ENCODE measurements at regions not wholly inside any gene's neighbourhood (a gene's known extent, or its start where the extent isn't known, plus 50 kb on each side); places are given as distances from the start of the nearest gene placed in this dataset.
A peak's percentile ranks its signal among the peaks of the same experiment; 100 is the strongest.
"Not testable (repeated sequence)": the region's sequence is repeated elsewhere in the genome, so short reads cannot be mapped to it uniquely, and the experiment has no call there.

DNA sequence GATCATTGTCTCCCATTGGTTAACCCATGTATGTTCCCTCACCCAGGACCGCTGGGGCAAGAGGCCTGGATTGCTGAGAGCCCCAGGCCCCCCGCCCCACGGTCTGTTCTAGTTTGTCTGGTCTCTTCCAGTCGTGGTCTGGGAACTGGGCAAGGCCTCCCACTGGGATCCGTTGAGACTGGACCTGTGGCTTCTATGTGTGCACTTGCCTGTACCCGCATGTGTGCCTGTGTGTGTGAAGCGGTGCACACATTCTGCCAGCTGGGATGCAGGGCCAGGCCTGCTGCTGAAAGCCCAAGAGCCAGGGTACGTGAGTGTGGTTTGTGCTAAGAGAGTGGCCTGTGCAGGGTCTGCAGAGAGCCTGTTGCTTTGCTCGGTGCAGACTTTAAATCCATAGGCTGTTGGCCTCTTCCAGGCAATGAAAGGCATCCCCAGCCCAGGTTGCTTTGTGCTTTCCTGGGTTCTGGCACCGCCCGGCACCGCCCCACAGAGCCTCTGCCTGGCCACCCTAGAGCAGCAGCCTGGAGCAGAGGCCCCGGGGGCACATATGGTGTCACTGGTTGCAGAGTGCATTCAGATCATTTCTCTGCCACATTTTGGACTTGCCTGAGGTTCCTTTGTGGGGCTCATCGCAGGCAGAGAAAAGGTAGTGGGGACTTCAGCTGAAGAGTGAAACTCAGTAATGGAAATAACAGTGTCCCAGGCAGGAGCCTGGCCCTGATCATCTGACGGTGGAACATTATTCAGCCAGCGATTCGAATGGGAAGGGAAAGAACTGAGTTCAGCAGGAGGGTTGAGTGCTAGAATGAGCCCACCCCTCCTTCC lies 215.5 kb downstream of the GLRX3 start:
- DNase-seq (ENCODE audit: low read depth) = no peak

DNA sequence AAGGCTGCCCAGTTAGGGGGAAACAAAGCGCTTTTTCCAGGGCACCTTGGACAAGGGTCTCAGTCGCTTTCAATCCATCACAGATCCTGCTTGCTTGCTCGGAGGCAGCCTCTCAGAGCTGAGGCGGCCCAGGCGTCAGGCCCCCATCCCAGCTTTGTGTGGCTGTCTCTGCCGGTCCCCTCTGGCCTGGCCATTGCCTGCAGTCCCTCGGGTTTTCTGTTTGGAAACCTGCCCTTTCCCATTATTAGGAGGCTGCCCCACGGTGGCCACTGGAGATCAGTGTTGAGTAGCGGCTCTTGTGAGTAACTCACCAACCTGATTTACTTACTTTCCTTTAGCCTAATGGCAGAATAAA lies 216.1 kb downstream of the GLRX3 start:
- no peak for DNase-seq (ENCODE audit: low read depth)

DNA sequence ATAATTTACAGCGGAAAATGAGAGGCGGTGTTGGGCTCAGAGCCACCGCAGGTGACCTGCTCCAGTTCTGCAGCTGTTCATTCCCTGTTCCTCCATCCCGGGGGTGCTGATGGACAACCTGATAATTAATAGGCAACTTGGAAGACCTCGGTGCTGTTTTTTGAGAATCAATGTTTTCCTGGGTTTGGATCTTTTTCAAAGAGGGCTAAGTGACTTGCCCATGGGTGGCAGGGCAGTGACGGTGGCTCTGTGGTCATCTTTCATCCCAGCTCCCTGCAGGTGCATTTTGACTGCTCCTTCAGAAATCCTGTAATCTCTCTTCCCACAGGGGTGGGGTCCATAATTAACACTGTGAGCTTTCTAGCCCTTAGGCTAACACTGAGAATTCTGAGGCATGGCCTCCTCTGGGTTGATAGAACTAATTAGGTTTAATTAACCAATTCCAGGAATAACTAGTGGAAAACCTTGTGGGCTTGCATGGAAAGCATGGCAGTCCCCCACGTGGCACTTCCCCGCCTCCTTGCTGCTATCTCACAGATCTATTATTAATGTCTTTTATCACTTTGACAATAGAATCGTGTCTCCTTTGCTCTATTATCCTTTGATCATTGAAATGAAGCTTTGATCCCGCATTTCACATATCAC lies 217.9 kb downstream of the GLRX3 start:
- no peak for DNase-seq (ENCODE audit: low read depth)

DNA sequence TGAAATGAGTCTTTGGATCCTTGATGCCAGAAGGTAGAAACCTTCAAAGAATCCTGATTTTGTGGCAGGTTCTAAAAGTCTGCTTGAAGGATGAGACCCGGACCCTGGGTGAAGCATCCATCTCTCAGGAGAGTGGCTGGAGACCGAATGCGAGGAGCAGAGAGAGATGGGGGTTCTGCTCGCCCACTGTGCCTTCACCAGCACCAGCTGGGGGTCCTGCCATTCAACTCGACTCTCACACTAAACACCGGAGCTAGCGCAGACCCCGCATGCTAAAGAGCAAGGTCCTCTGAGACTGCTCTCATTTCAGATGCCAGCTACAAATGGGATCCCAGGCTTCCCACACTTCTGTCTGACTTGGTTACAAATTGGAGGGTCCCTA lies 218.4 kb downstream of the GLRX3 start:
- DNase-seq (ENCODE audit: low read depth) = no peak

DNA sequence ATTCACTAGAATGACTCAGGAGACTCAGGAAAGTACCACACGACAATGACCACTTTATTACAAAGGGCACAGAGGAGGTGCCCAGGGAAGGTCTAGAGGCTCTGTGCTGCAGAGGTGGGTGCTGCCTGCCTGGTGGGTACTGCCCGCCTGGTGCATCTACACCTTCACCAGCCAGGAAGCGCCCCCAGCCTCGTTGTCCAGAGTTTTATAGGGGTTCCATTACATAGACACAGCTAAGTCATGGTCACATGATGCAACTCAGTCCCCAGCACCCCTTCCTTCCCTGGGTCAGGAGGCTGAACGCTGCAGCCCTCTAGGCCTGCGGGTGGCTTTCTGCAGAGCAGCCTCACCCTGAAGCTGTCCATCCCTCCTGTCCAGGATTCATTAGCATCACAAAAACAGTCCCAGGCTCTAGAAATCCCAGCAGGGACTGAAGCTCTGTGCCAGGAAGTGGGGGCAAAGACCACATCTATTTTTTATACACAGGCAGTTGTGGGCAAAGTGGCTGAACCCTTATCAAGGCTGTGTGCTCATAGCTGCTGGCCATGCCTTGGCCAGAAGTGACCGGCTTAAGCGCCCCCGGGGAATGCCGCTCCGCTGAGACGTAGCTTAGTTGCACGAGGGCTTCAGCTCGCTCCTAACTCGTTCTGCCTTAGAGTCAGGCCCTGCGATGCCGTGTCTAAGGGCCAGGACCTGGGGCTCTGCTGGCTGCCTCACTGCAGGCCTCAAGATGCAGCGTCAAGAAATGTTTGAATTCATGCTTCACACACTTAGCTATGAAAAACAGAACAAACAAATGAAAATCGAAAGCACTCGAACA lies 219.0 kb downstream of the GLRX3 start:
- no peak for DNase-seq (ENCODE audit: low read depth)

DNA sequence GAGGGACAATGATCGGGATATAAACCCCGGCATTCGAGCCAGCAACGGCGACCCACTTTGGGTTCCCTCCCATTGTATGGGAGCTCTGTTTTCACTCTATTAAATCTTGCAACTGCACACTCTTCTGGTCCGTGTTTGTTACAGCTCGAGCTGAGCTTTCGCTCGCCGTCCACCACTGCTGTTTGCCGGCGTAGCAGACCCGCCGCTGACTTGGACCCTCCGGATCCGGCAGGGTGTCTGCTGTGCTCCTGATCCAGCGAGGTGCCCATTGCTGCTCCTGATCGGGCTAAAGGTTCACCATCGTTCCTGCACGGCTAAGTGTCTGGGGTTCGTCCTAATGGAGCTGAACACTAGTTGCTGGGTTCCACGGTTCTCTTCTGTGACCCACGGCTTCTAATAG lies 220.2 kb downstream of the GLRX3 start:
- not testable (repeated sequence) for DNase-seq (ENCODE audit: low read depth)

DNA sequence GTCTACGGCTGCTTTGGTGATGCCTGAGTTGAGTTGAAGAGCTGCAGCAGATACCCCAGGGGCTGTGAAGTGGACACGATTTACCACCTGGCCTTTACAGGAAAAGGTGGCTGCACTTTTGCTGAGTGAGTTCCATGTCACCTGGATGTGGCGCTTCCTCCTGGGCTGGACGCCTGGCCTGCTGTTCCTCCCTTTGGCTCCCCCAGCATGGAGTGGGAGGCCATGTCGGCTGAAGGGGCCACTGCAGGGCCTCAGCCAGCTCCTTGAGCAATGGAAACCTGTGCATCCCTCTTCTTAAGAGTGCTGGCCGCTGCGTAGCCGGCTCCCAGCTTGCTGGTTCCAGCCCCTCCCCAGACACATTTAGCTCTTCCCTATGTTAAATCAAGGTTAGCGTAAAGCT lies 221.0 kb downstream of the GLRX3 start:
- no peak for DNase-seq (ENCODE audit: low read depth)

DNA sequence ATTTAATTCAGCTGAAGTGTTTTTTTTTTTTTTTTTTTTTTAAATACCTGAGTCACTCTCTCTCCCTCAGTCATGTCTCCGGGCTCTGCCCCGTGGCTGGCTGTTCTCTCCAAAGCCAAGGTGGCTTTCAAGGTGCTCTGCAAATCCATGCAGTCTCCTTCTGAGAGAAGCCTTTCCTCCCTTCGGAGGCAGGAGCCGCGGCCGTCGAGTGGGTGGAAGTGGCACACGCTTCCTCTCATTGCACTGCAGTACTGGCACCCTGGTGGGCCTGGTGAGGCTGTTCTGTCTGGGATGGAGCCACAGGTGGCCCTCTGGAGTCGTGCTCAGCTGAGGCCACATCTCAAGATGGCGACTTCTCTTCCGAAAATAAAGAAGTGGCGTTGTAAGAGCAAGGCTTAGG lies 221.8 kb downstream of the GLRX3 start:
- no peak for DNase-seq (ENCODE audit: low read depth)

DNA sequence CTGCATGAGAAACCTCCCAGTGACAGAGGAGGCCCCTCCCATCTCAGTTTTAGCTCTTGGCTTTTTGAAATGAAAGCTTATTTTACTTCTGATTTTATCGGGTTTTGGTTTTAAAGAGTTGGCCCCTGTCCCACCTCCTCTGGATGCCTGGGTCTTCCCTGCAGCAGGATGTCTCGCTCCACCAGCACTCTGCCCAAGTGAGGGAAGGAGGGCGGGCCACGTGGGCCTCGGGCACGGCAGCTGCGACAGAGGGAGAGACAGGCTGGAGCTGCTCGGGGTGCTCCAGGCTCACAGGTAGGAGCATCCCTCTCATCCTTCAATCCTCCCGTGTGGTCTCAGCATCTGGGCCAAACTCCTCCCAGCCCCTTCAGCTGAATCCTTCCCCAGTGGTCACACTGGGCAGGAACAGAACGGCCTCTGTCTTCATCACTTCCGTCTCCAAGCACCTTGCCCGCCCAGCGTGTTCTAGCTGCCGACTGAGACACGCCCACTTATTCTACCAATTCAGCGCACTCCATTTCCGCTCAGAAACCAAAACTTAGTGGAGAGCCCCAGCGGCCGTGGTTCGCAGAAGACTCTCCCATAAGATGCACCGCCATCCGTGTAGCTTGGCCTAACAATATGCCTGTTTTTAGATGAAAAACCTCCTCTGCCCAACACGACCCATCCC lies 222.9 kb downstream of the GLRX3 start:
- peak; percentile 51 for DNase-seq (ENCODE audit: low read depth)

DNA sequence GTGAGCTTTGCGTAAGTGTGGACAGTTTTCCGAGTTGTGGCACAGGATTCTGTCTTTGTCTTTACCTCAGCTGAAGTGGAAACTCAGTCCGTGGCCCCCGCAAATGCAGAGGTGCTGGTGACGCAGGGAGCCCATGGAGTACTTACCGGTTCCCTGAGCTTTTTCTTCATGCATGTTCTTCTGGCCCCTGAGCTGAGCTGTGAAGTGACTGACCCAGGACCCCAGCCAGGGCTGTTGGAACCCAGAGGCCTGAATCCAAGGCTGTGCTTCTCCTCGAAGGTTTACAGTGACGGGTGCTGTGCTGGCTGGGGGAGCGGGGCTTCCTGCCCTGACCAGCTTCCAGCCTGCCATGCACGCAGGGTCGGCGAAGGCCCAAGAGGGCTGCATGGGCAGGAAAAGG lies 223.5 kb downstream of the GLRX3 start:
- no peak for DNase-seq (ENCODE audit: low read depth)

DNA sequence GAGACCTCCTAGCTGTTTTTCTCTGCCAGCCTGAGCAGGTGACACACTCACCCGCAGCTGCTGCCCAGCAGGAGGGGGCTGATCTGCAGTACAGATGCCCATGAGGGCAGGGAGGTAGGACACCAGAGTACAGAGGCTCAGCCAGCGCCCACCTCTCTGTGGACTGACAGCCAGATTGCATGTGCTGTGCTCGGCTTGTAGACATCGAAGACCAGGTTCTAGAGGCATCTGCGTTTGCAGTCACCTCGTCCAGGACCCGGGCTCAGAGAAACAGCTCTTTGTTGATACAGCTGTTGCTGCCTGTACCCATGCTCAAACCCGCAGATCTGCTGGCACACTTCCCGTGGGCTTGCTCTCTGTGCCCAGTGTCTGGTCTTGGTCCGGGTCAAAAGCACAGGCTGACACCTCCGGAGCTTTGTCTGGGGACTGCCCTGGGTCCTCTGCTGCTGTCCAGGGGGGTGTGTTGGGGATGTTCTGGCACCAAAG lies 224.7 kb downstream of the GLRX3 start:
- DNase-seq (ENCODE audit: low read depth) = no peak

DNA sequence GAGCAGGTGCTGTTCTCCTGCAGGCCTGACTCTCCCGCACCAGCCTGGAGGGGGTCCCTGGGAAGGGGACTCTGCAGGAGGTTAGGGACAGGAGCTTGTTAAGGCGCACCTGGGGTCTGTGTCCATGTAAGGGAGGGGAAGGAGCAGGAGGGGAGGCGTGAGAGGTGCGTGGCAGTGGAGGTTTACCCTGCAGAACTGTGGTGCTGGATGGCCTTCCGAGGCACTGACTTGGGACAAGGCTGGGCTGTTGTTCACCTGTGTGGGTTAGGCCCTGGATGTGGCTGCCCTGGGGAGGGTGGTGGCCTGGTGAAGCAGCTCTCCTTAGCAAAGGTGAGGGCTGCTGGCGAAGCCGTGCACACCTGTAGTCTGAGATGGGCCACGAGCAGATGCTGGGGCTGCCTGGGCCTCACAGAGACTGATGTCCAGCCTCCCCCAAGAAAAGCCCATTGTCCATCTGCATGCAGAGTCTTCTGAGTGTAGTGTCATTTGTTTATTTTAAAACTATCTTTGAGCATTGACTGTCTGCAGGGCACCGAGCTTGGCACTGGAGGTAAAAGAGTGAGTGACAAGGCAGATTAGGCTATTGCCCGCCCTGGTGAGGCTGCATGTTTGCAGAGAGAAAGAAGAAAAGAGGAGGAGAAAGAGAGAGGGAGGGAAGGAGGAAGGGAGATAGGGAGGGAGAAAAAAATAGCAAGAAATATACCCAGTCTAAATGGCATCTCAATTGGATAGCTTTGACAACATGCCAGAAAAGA lies 225.3 kb downstream of the GLRX3 start:
- no peak for DNase-seq (ENCODE audit: low read depth)

DNA sequence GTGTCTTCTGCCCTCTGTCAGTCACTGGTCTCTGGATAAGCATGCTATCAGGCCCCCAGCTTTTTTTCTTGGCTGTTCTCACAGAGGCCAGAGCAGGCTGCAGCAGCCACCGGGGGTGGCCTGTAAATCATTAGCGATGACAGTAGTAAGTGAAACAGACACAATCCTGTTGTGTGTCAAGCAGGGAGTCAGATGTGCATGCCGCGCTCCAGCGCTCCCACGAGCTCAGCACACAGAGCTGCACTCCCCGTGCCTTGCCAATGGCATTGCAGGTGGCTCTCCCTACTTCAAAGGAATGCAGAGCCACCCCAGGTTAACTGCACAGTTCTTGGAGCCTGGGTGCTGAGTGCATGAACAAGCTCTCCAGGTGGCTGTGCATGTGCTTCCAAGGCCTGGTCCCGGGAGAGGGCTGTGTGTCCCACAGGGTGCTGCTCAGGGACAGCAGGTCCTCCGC lies 226.1 kb downstream of the GLRX3 start:
- DNase-seq (ENCODE audit: low read depth) = no peak

DNA sequence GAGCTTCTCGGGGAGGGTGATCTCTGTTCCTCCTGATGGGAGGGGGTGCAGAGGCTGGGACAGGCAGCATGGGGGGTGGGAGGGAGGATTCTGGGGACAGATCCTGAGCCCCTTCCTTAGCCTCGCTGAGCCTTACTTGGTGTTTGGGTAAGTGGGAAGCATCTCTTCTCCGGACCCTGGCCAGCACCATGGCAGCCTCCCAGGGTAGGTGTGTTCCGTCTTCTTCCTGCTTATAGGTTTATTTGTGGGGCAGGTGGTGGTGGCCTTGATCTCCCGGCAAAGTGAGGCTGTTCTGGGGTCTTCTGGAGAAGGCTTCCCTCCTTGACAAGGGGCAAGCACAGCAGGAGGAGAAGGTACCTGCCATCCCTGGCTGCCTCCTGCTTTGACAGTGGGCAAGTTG lies 226.9 kb downstream of the GLRX3 start:
- no peak for DNase-seq (ENCODE audit: low read depth)

DNA sequence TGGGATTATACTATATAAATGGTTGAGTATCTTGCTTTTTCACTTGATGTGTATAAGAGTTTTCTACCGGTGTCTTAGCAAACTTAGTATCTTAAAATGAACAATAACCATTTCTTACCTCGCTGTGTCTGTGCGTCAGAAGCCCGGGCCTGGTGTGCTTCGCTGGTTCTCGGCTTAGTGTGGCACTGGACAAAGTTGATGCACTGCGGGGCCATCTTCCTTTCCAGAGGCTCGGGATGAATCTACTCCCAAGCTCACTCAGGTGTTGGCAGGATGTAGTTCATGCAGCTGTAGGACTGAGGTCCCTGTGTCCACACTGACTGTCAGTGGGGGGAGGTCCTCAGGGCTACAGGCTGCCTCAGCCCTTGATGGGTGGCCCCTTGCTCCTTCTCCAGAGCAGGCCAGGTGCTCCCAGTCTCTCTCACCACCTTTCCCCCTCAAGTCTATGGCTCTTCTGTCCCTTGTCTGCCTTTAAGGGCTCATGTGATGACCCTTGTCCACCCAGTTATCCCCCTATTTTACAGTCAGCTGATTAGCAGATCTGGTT lies 227.8 kb downstream of the GLRX3 start:
- no peak for DNase-seq (ENCODE audit: low read depth)

DNA sequence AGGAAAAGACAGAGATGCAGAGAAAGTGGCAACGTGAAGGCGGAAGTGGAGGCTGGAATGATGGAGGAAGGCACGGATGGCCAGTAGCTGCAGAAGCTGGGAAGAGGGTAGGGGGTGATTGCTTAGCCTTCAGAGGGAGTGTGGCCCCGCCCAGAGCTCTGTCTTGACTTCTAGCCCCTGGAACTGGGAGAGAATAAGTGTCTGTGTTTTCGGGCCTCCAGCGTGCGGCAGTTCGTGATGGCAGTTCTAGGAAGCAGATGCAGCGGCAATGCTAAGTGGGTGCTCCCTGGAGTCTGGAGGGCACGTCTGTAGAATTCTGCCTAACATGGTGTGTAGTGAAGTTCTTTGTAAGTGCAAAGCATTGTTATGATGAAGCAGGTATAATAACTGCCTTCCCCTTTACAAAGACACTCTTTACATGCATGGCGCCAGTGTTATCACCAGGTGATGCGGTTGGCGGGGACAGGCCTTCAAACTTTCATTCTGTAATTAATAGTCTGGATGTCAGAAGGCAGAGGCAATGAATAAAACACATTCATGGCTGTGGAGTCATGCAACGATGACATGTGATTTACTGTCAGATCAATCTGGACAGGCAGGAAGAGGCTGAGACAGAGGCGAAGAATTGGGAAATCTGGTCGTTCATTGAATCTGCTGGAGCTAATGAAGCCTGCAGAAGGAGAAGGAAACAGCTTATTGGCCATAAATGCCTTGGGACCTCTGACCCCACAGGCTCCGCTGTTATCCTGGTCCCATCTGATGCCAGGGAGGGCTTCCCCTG lies 228.6 kb downstream of the GLRX3 start:
- DNase-seq (ENCODE audit: low read depth) = no peak

DNA sequence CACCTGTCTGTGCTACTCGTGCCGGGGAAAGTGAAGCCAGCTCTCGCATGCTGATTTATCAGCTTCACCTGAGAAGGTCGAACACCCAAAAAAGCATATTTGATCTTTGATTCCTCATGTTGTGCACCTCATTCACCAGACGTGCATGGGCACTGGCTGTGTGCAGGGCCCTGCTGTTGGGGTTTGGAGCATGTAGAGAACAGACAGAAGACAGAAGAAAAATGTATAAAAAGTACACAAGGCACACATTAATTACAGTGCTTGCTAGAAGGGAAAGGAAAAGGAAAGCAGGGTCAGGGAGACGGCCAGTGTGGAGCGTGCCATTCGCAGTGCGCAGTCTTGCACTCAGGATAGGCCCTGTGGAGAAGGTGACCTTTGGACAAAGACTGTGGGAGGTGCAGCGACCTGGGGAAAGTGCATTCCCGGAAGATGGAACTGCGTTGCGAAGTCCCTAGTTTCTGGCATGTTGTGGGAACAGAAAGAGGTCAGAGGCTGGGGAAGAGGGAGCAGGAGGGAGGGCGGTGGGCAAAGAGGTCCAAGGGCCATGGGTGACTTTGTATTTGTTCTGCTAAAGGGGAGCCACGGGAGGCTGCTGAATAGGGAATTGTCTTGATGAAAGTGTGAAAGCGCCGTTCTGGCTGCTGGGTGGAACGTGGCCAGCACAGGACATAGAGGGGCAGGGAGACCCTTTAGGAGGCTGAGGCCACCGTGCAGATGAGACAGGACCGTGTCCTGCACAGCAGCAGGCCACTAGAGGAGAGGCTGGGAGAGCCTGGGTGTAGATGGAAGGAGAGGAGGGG lies 232.8 kb downstream of the GLRX3 start:
- DNase-seq (ENCODE audit: low read depth) = no peak

DNA sequence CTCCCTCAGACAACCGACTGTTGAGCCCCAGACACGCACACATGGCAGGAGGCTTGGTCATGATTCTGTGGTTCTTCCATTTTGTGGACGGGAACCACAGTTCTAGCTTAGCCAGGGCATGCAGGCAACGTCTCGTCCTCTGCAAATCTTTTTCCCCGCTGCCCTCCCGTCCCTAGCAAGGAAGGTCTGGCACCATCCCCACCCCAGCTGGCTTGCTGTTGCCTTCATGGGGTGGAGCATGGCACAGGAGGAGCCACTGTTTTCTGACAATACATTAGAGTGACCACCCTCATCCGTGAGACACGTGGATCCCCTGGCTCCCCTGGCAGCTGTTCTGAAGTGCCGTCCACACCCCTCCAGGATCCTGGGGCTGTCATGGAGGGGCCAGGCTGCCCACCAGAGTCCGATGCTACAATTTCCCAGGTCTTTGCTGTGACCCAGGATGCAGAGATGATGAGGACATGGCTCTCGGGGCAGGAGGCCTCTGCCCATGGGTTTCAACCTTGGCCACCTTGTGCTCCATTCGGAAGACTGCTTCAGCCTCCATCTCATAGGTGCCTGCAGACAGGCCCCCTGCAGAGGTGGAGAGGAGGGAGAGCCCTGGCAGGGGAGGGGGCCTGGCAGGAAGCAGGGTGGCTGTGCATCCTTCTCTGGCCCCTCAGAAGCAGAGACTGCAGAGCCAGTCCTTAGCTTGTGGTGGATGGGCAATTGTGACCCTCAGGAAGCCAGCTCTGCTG lies 233.6 kb downstream of the GLRX3 start:
- DNase-seq (ENCODE audit: low read depth) = no peak

DNA sequence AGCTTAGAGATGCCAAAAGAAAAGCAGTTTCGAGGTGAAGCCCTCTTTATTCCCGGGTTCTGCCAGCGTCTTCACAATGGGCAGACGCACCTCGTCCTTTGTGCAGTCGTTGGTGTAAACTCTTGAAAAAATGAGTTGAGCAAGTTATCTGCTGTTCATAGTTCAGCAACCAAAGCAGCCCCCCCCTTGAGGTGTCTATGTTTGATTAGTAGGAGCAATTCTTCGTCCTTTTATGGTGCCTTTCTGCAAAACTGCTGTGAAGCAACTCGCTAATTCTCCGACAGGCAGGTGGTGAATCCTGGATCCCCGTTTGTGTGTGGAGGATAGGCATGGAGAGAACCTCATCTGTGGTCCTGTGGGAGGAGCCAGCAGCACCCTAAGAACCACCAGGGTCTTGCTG lies 234.5 kb downstream of the GLRX3 start:
- DNase-seq (ENCODE audit: low read depth) = no peak
